HCT116 (cell line): ENCODE measurements at regions not wholly inside any gene's neighbourhood (a gene's known extent, or its start where the extent isn't known, plus 50 kb on each side); places are given as distances from the start of the nearest gene placed in this dataset.

Experiments used
- ATAC-seq: fragments of 200-7000 bp; cut with Tn5 transposase; 2 replicates; pipeline ENCODE4 v1.9.1; 2020; ENCODE audit warnings: mild to moderate bottlenecking, moderate library complexity
- BruUV-seq: library from RNA; stranded (reverse); fragments of 400-500 nt; replicated peaks from 2 replicates; lab custom pipeline; 2021; lab: Mats Ljungman, UMichigan
- CTCF ChIA-PET: fragments of 300-600 bp; sonication (Branson Sonifier 250); formaldehyde crosslinking; loops from one replicate; lab custom pipeline; 2021; ENCODE audit warnings: antibody characterized with exemption; lab: Charles Lee
- POLR2A ChIA-PET: fragments of 300-600, 350-600 bp; sonication (Branson Sonifier 250); formaldehyde crosslinking; loops from one replicate; lab custom pipeline; 2021; ENCODE audit warnings: antibody characterized with exemption; lab: Charles Lee
- RAD21 ChIA-PET, 2 experiments: fragments of 300-600 bp; sonication (Branson Sonifier 250); formaldehyde crosslinking; loops; one replicate each; lab custom pipeline; 2023; ENCODE audit warnings: low total read pairs in 2 of 2; ENCODE audit not compliant: uncharacterized antibody in 2 of 2, unreplicated experiment in 2 of 2, low non-redundant PET in 1 of 2; lab: Charles Lee
- DNase-seq: peaks from one replicate; pipeline ENCODE4 v3.0.0-alpha.2; 2010; ENCODE audit warnings: low read depth, low spot score
- H2AFZ ChIP-seq: fragments of 200-600 bp; shearing (Covaris generic), sonication (generic); 2 replicates; pipeline ENCODE4 v1.6.1; 2017; ENCODE audit warnings: low read depth, mixed run types, mixed read lengths, antibody characterized with exemption, low read length; ENCODE audit not compliant: poor library complexity, severe bottlenecking
- H3K27ac ChIP-seq: 2 replicates; pipeline ENCODE4 v1.5.1; 2012; ENCODE audit warnings: low read depth, low read length
- H3K27me3 ChIP-seq: fragments of 200-600 bp; sonication (generic); 2 replicates; pipeline ENCODE4 v1.6.1; 2016; ENCODE audit warnings: mixed run types, low read length, mixed read lengths; ENCODE audit not compliant: insufficient read depth
- H3K36me3 ChIP-seq, 2 experiments: fragments of 200-500 bp in 1 of 2; fragments of 200-600 bp in 1 of 2; sonication (Bioruptor generic) in 1 of 2; sonication (generic) in 1 of 2; 2 replicates each; pipeline versions ENCODE4 v1.5.1 to v1.6.1; 2014 to 2016; ENCODE audit warnings: low read length in 2 of 2, inconsistent platforms in 1 of 2, mixed read lengths in 1 of 2, mixed run types in 1 of 2; ENCODE audit not compliant: insufficient read depth in 2 of 2, control insufficient read depth in 1 of 2
- H3K4me1 ChIP-seq, 2 experiments: fragments of 200-600 bp in 1 of 2; sonication (generic) in 1 of 2; 2 replicates each; pipeline versions ENCODE4 v1.5.1 to v1.6.1; 2012 to 2017; ENCODE audit warnings: low read length in 2 of 2, inconsistent platforms in 1 of 2, mild to moderate bottlenecking in 1 of 2, mixed read lengths in 1 of 2, mixed run types in 1 of 2, moderate library complexity in 1 of 2; ENCODE audit not compliant: insufficient read depth in 2 of 2, control insufficient read depth in 1 of 2
- H3K4me2 ChIP-seq: fragments of 200-600 bp; sonication (generic); 2 replicates; pipeline ENCODE4 v1.6.1; 2017; ENCODE audit warnings: mixed run types, low read length, mixed read lengths
- H3K4me3 ChIP-seq, 2 experiments: fragments of 200-600 bp in 1 of 2; sonication (generic) in 1 of 2; replicated peaks in 1 of 2; 2 replicates each; pipeline ENCODE4 v1.5.1; 2011 to 2016; ENCODE audit warnings: low read length in 2 of 2, control low read depth in 1 of 2, low read depth in 1 of 2, mild to moderate bottlenecking in 1 of 2, mixed read lengths in 1 of 2, mixed run types in 1 of 2
- H3K79me2 ChIP-seq: fragments of 200-600 bp; sonication (generic); 2 replicates; pipeline ENCODE4 v1.6.1; 2017; ENCODE audit warnings: mild to moderate bottlenecking, mixed run types, low read length, moderate library complexity, mixed read lengths; ENCODE audit not compliant: insufficient read depth
- H3K9ac ChIP-seq: fragments of 200-600 bp; sonication (generic); 2 replicates; pipeline ENCODE4 v1.6.1; 2016; ENCODE audit warnings: low read length, mixed read lengths
- H3K9me2 ChIP-seq: fragments of 200-600 bp; sonication (generic), shearing (Covaris generic); 2 replicates; pipeline ENCODE4 v1.6.1; 2017; ENCODE audit warnings: mixed run types, mild to moderate bottlenecking, moderate library complexity; ENCODE audit not compliant: insufficient read depth
- H3K9me3 ChIP-seq, 2 experiments: fragments of 200-500 bp in 1 of 2; fragments of 200-600 bp in 1 of 2; sonication (Bioruptor generic) in 1 of 2; sonication (generic) in 1 of 2; 2 replicates each; pipeline ENCODE4 v1.6.1; 2014 to 2017; ENCODE audit warnings: low read length in 2 of 2, mixed read lengths in 2 of 2, inconsistent platforms in 1 of 2, low read depth in 1 of 2, mild to moderate bottlenecking in 1 of 2, mixed run types in 1 of 2, moderate library complexity in 1 of 2; ENCODE audit not compliant: control insufficient read depth in 1 of 2, insufficient read depth in 1 of 2
- H4K20me1 ChIP-seq: fragments of 200-600 bp; sonication (generic), shearing (Covaris generic); 2 replicates; pipeline ENCODE4 v1.6.1; 2017; ENCODE audit warnings: mixed run types, mild to moderate bottlenecking, moderate library complexity; ENCODE audit not compliant: insufficient read depth
- CEBPB ChIP-seq: IDR thresholded peaks from 2 replicates; pipeline ENCODE4 v1.6.1; 2012; ENCODE audit warnings: low read depth
- EGR1 ChIP-seq: IDR thresholded peaks from 2 replicates; pipeline ENCODE4 v1.6.1; 2012; ENCODE audit warnings: low read depth
- ELF1 ChIP-seq: IDR thresholded peaks from 2 replicates; pipeline ENCODE4 v1.6.1; 2012; ENCODE audit warnings: low read depth, borderline replicate concordance
- EZH2 ChIP-seq: fragments of 200-600 bp; sonication (generic); IDR thresholded peaks from 2 replicates; pipeline ENCODE4 v1.6.1; 2017; ENCODE audit warnings: antibody characterized with exemption, mixed run types
- FOSL1 ChIP-seq: IDR thresholded peaks from 2 replicates; pipeline ENCODE4 v1.6.1; 2012; ENCODE audit warnings: low read depth
- RAD21 ChIP-seq: IDR thresholded peaks from 2 replicates; pipeline ENCODE4 v1.6.1; 2012; ENCODE audit warnings: low read depth, mild to moderate bottlenecking
- REST ChIP-seq: IDR thresholded peaks from 2 replicates; pipeline ENCODE4 v1.6.1; 2012; ENCODE audit warnings: low read depth
- TCF7L2 ChIP-seq: IDR thresholded peaks from 2 replicates; pipeline ENCODE4 v1.7.0; 2011; ENCODE audit warnings: borderline replicate concordance, inconsistent platforms; ENCODE audit not compliant: insufficient read depth, insufficient read length; ENCODE audit errors: extremely low read depth
- ZFX ChIP-seq: fragments of 450-650 bp; IDR thresholded peaks from 2 replicates; pipeline ENCODE4 v1.6.1; 2017
- intact Hi-C: fragments of 100-400 bp; cut with micrococcal nuclease; formaldehyde crosslinking; loops from 2 replicates; pipeline ENCODE4 v1.10.0; 2022

GRCh38 chr3:180417241-180417640 is 184.7 kb upstream of the TTC14 start:
- POLR2A ChIA-PET = no interaction called here
- Histone ChIP-seq H2AFZ (no peak overlapping the region), H3K4me2 (no peak overlapping the region), H4K20me1 (no peaks in the 10 kb centered on the region; the same call in 1 of the 2 replicates), H3K27me3 (peaks cover 14% of the 10 kb centered on the region; the same call in 1 of the 2 replicates), H3K79me2 (no peaks in the 10 kb centered on the region)
- BruUV-seq = no TSS peak
- no peak for ATAC-seq
- intact Hi-C loops = no loop called here
- TF ChIP-seq ELF1 (no peak), EGR1 (no peak), ZFX (no peak), FOSL1 (no peak), EZH2 (no peak), REST (no peak), CEBPB (no peak), RAD21 (no peak)
- TF ChIP-seq, all 23 proteins: peak for 0
- H3K9ac ChIP-seq = no peak overlapping the region
- H3K36me3 ChIP-seq = no peaks in the 10 kb centered on the region
- H3K27ac ChIP-seq = no peak overlapping the region
- H3K9me3 ChIP-seq = no peaks in the 10 kb centered on the region
- H3K9me2 ChIP-seq = no peaks in the 10 kb centered on the region
- no peak overlapping the region for H3K4me3 ChIP-seq
- ChIA-PET CTCF (no interaction called here), RAD21 (no interaction called here)
- DNase-seq = no peak
- no peaks in the 10 kb centered on the region for H3K4me1 ChIP-seq

GRCh38 chr3:180420016-180420415 is 181.9 kb upstream of the TTC14 start:
- ChIA-PET POLR2A (no interaction called here), RAD21 (no interaction called here), CTCF (no interaction called here)
- peaks cover 14% of the 10 kb centered on the region; the same call in 1 of the 2 replicates for H3K27me3 ChIP-seq
- H2AFZ ChIP-seq = no peak overlapping the region
- ATAC-seq = no peak
- no peak for DNase-seq
- no peak overlapping the region for H3K9ac ChIP-seq
- intact Hi-C loops = no loop called here
- TF ChIP-seq TCF7L2 = no peak
- H3K4me3 ChIP-seq = no peak overlapping the region
- H3K9me2 ChIP-seq = no peaks in the 10 kb centered on the region
- no peaks in the 10 kb centered on the region for H3K79me2 ChIP-seq
- H3K27ac ChIP-seq = no peak overlapping the region
- no peaks in the 10 kb centered on the region for H3K36me3 ChIP-seq
- H3K4me1 ChIP-seq = no peaks in the 10 kb centered on the region
- H4K20me1 ChIP-seq = no peaks in the 10 kb centered on the region
- no peak overlapping the region for H3K4me2 ChIP-seq
- no peaks in the 10 kb centered on the region for H3K9me3 ChIP-seq
- no TSS peak for BruUV-seq
